PC-9 (cell line): ENCODE measurements at regions not wholly inside any gene's neighbourhood (a gene's known extent, or its start where the extent isn't known, plus 50 kb on each side); places are given as distances from the start of the nearest gene placed in this dataset.

Source experiments
- BruUV-seq: library from RNA; stranded (reverse); fragments of 400-500 nt; replicated peaks from 2 replicates; lab custom pipeline; 2021; lab: Mats Ljungman, UMichigan
- CTCF ChIA-PET: fragments of 300-600 bp; sonication (Branson Sonifier 250); formaldehyde crosslinking; loops from one replicate; lab custom pipeline; 2022; ENCODE audit warnings: antibody characterized with exemption; lab: Charles Lee
- POLR2A ChIA-PET: fragments of 300-600 bp; sonication (Branson Sonifier 250); formaldehyde crosslinking; loops from one replicate; lab custom pipeline; 2022; ENCODE audit warnings: antibody characterized with exemption; ENCODE audit not compliant: unreplicated experiment; lab: Charles Lee
- DNase-seq, 2 experiments: peaks; one replicate each; pipeline versions ENCODE4 v3.0.0 to v3.0.0-alpha.2; 2015 to 2022; ENCODE audit warnings: mixed read lengths in 1 of 2
- H2AFZ ChIP-seq: fragments of 200-600 bp; sonication (generic); 2 replicates; pipeline ENCODE4 v1.8.1; 2017; ENCODE audit warnings: antibody characterized with exemption
- H3F3A ChIP-seq: fragments of 200-600 bp; sonication (generic); 2 replicates; pipeline ENCODE4 v1.8.1; 2017; ENCODE audit warnings: antibody characterized with exemption, mild to moderate bottlenecking, low read depth; ENCODE audit not compliant: insufficient read depth
- H3K27ac ChIP-seq: fragments of 200-600 bp; sonication (generic); 2 replicates; pipeline ENCODE4 v1.6.1; 2016; ENCODE audit warnings: mixed run types
- H3K27me3 ChIP-seq: fragments of 200-600 bp; sonication (generic); 2 replicates; pipeline ENCODE4 v1.6.1; 2016; ENCODE audit warnings: low read depth, mixed run types; ENCODE audit not compliant: insufficient read depth
- H3K36me3 ChIP-seq: fragments of 200-600 bp; sonication (generic); 2 replicates; pipeline ENCODE4 v1.6.1; 2016; ENCODE audit warnings: low read depth, mixed run types
- H3K4me1 ChIP-seq: fragments of 200-600 bp; sonication (generic); replicated peaks from 2 replicates; pipeline ENCODE4 v1.6.1; 2016; ENCODE audit warnings: mixed run types; ENCODE audit not compliant: insufficient read depth
- H3K4me2 ChIP-seq: fragments of 200-600 bp; sonication (generic); 2 replicates; pipeline ENCODE4 v1.6.1; 2017; ENCODE audit warnings: mixed run types
- H3K4me3 ChIP-seq: fragments of 200-600 bp; sonication (generic); 2 replicates; pipeline ENCODE4 v1.6.1; 2016; ENCODE audit warnings: mixed run types
- H3K79me2 ChIP-seq: fragments of 200-600 bp; sonication (generic); 2 replicates; pipeline ENCODE4 v1.6.1; 2017; ENCODE audit warnings: low read depth, mixed run types
- H3K9me2 ChIP-seq: fragments of 200-600 bp; sonication (generic); 2 replicates; pipeline ENCODE4 v1.8.1; 2017; ENCODE audit warnings: mild to moderate bottlenecking; ENCODE audit not compliant: insufficient read depth
- H3K9me3 ChIP-seq: fragments of 200-600 bp; sonication (generic); 2 replicates; pipeline ENCODE4 v1.8.1; 2016; ENCODE audit warnings: low read depth; ENCODE audit not compliant: insufficient read depth
- H4K20me1 ChIP-seq: fragments of 200-600 bp; sonication (generic); 2 replicates; pipeline ENCODE4 v1.8.1; 2017; ENCODE audit not compliant: insufficient read depth
- CTCF ChIP-seq: fragments of 200-600 bp; sonication (generic); conservative IDR thresholded peaks from 2 replicates; pipeline ENCODE4 v1.6.1; 2017; ENCODE audit warnings: mixed run types, antibody characterized with exemption, mild to moderate bottlenecking, moderate library complexity
- EZH2 ChIP-seq: fragments of 200-600 bp; sonication (generic); IDR thresholded peaks from 2 replicates; pipeline ENCODE4 v1.8.0; 2017; ENCODE audit warnings: antibody characterized with exemption, low read depth
- intact Hi-C: fragments of 100-400 bp; cut with micrococcal nuclease; formaldehyde crosslinking; loops from one replicate; pipeline ENCODE4 v1.10.0; 2022; ENCODE audit not compliant: unreplicated experiment

- H2AFZ ChIP-seq, result no peak overlapping the region
- H4K20me1 ChIP-seq, result no peaks in the 10 kb centered on the region
- intact Hi-C loops, result no loop called here
- TF ChIP-seq EZH2 (no peak), CTCF (no peak)
- H3K9me3 ChIP-seq, result no peaks in the 10 kb centered on the region
- no peak overlapping the region for H3K4me3 ChIP-seq
- no peak overlapping the region for H3K4me2 ChIP-seq
- H3K27me3 ChIP-seq, result no peaks in the 10 kb centered on the region
- no peaks in the 10 kb centered on the region for H3K79me2 ChIP-seq
- H3F3A ChIP-seq, result no peaks in the 10 kb centered on the region
- peaks cover 9% of the 10 kb centered on the region; the same call in 1 of the 2 replicates for H3K4me1 ChIP-seq
- no peak for DNase-seq
- H3K27ac ChIP-seq, result no peak overlapping the region
- POLR2A ChIA-PET, result interaction anchor here (0.6 kb wide), 1 partner anchor 92 kb away, joined by 4 read pairs; no protein-coding TSS in a partner anchor
- H3K36me3 ChIP-seq, result no peaks in the 10 kb centered on the region
- BruUV-seq, result no TSS peak
- H3K9me2 ChIP-seq, result no peaks in the 10 kb centered on the region
- CTCF ChIA-PET, result no interaction called here
Observed at GRCh38 chr3:197407526-197407925, 109.1 kb upstream of the DLG1 start.

- Histone ChIP-seq H3K79me2 (no peaks in the 10 kb centered on the region), H3K9me2 (no peaks in the 10 kb centered on the region), H3K9me3 (no peaks in the 10 kb centered on the region), H3K4me2 (no peak overlapping the region), H3F3A (no peaks in the 10 kb centered on the region), H3K4me1 (peaks cover 9% of the 10 kb centered on the region; the same call in 1 of the 2 replicates), H4K20me1 (no peaks in the 10 kb centered on the region), H3K27me3 (no peaks in the 10 kb centered on the region), H3K27ac (no peak overlapping the region), H3K36me3 (no peaks in the 10 kb centered on the region), H2AFZ (no peak overlapping the region), H3K4me3 (no peak overlapping the region)
- no peak for TF ChIP-seq EZH2
- no peak for TF ChIP-seq CTCF
- POLR2A ChIA-PET, result no interaction called here
- no peak for DNase-seq
- intact Hi-C loops, result no loop called here
- no TSS peak for BruUV-seq
- CTCF ChIA-PET, result no interaction called here
Observed at GRCh38 chr3:197407053-197407452, 108.6 kb upstream of the DLG1 start.

GRCh38 chr3:197406266-197406665 is 107.9 kb upstream of the DLG1 start:
- no peaks in the 10 kb centered on the region for H3K36me3 ChIP-seq
- ChIA-PET CTCF (no interaction called here), POLR2A (no interaction called here)
- no peak overlapping the region for H3K4me2 ChIP-seq
- DNase-seq, result no peak
- no peak overlapping the region for H3K4me3 ChIP-seq
- no peaks in the 10 kb centered on the region for H3K79me2 ChIP-seq
- H3K9me3 ChIP-seq, result no peaks in the 10 kb centered on the region
- no peaks in the 10 kb centered on the region for H3K27me3 ChIP-seq
- H3F3A ChIP-seq, result no peaks in the 10 kb centered on the region
- peaks cover 9% of the 10 kb centered on the region; the same call in 1 of the 2 replicates for H3K4me1 ChIP-seq
- intact Hi-C loops, result no loop called here
- no peak overlapping the region for H2AFZ ChIP-seq
- no peak overlapping the region for H3K27ac ChIP-seq
- H3K9me2 ChIP-seq, result no peaks in the 10 kb centered on the region
- H4K20me1 ChIP-seq, result no peaks in the 10 kb centered on the region
- no TSS peak for BruUV-seq
- TF ChIP-seq EZH2, result no peak
- no peak for TF ChIP-seq CTCF
